Subcutaneous abdominal adipose tissue (tissue), 5 donors: ENCODE measurements at regions not wholly inside any gene's neighbourhood (a gene's known extent, or its start where the extent isn't known, plus 50 kb on each side); places are given as distances from the start of the nearest gene placed in this dataset.

Experiments
- H3K27ac ChIP-seq: one replicate; pipeline ENCODE4 v1.7.0; 2013; ENCODE audit warnings: low read depth, mild to moderate bottlenecking, inconsistent platforms, low read length, moderate library complexity
- H3K27me3 ChIP-seq, 5 donors: one replicate each; pipeline ENCODE4 v1.7.0; 2013; ENCODE audit warnings: low read length in 5 of 5, inconsistent platforms in 1 of 5; ENCODE audit not compliant: control insufficient read depth in 5 of 5, insufficient read depth in 4 of 5
- H3K36me3 ChIP-seq, 5 donors: one replicate each; pipeline ENCODE4 v1.7.0; 2013; ENCODE audit warnings: low read length in 5 of 5; ENCODE audit not compliant: control insufficient read depth in 5 of 5, insufficient read depth in 5 of 5
- H3K4me1 ChIP-seq, 5 donors: one replicate each; pipeline ENCODE4 v1.7.0; 2013; ENCODE audit warnings: low read length in 5 of 5, mild to moderate bottlenecking in 3 of 5, moderate library complexity in 1 of 5; ENCODE audit not compliant: control insufficient read depth in 5 of 5, insufficient read depth in 5 of 5
- H3K4me3 ChIP-seq, 5 donors: one replicate each; pipeline ENCODE4 v1.7.0; 2013; ENCODE audit warnings: low read length in 5 of 5, low read depth in 1 of 5
- H3K9ac ChIP-seq, 5 donors: one replicate each; pipeline ENCODE4 v1.7.0; 2013; ENCODE audit warnings: low read length in 5 of 5, mild to moderate bottlenecking in 4 of 5, moderate library complexity in 3 of 5
- H3K9me3 ChIP-seq, 5 donors: one replicate each; pipeline ENCODE4 v1.7.0; 2013; ENCODE audit warnings: low read length in 5 of 5; ENCODE audit not compliant: control insufficient read depth in 5 of 5
- donor health status: healthy.
- donor health status: healthy.
- donor health status: healthy.
- donor health status: healthy.
- donor health status: healthy.

DNA sequence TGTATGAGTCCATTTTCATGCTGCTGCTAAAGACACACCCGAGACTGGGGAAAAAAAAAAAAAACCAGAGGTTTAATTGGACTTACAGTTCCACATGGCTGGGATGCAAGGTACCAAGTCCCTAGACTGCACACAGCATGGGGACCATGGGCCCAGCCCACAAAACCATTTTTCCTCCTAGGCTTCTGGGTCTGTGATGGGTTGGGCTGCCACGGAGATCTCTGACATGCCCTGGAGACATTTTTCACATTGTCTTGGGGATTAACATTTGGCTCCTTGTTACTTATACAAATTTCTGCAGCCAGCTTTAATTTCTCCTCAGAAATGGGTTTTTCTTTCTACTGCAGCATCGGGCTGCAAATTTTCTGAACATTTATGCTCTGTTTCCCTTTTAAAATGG lies 340.3 kb upstream of the NUDT12 start:
- H3K27me3 ChIP-seq: no peaks in the 10 kb centered on the region
- H3K9me3 ChIP-seq: no peaks in the 10 kb centered on the region
- H3K4me3 ChIP-seq: no peak overlapping the region
- H3K36me3 ChIP-seq: no peaks in the 10 kb centered on the region
- no peaks in the 10 kb centered on the region for H3K4me1 ChIP-seq
- no peak overlapping the region for H3K27ac ChIP-seq
- H3K9ac ChIP-seq: no peak overlapping the region

GRCh38 chr5:103901885-103902284 lies 339.3 kb upstream of the NUDT12 start:
- Histone ChIP-seq H3K4me3 (no peak overlapping the region), H3K36me3 (no peaks in the 10 kb centered on the region), H3K4me1 (no peaks in the 10 kb centered on the region), H3K27ac (no peak overlapping the region), H3K27me3 (no peaks in the 10 kb centered on the region), H3K9ac (no peak overlapping the region), H3K9me3 (no peaks in the 10 kb centered on the region)

DNA sequence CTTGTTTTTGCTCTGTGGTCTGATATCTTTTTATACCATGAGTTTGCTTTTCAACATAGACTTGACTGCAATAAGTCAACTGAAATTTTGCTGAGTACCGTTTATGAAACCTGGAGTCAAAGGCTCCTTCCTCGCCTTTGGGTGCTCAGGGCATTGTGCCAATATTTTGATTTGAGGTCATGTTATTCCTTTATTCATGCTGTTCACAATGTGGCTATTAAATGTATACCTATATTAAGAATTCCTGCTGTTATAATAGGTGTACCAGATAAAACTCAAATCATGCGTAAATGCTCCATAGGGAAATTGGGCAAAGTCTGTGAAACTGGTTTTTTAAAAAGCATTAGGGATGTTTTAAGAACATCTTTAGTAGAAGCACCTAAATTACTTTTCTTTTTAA lies 334.0 kb upstream of the NUDT12 start:
- H3K9me3 ChIP-seq: no peaks in the 10 kb centered on the region
- no peaks in the 10 kb centered on the region for H3K36me3 ChIP-seq
- no peak overlapping the region for H3K9ac ChIP-seq
- no peaks in the 10 kb centered on the region for H3K4me1 ChIP-seq
- no peak overlapping the region for H3K27ac ChIP-seq
- H3K4me3 ChIP-seq: no peak overlapping the region
- H3K27me3 ChIP-seq: no peaks in the 10 kb centered on the region

GRCh38 chr5:103895738-103896137 lies 333.1 kb upstream of the NUDT12 start:
- Histone ChIP-seq H3K27me3 (no peaks in the 10 kb centered on the region), H3K9me3 (no peaks in the 10 kb centered on the region), H3K36me3 (no peaks in the 10 kb centered on the region), H3K27ac (no peak overlapping the region), H3K9ac (no peak overlapping the region), H3K4me1 (no peaks in the 10 kb centered on the region), H3K4me3 (no peak overlapping the region)

- no peak overlapping the region for H3K4me3 ChIP-seq
- no peaks in the 10 kb centered on the region for H3K4me1 ChIP-seq
- no peak overlapping the region for H3K9ac ChIP-seq
- H3K27me3 ChIP-seq: no peaks in the 10 kb centered on the region
- no peaks in the 10 kb centered on the region for H3K9me3 ChIP-seq
- no peak overlapping the region for H3K27ac ChIP-seq
- no peaks in the 10 kb centered on the region for H3K36me3 ChIP-seq
Observed at GRCh38 chr5:103894882-103895281, 332.3 kb upstream of the NUDT12 start.

DNA sequence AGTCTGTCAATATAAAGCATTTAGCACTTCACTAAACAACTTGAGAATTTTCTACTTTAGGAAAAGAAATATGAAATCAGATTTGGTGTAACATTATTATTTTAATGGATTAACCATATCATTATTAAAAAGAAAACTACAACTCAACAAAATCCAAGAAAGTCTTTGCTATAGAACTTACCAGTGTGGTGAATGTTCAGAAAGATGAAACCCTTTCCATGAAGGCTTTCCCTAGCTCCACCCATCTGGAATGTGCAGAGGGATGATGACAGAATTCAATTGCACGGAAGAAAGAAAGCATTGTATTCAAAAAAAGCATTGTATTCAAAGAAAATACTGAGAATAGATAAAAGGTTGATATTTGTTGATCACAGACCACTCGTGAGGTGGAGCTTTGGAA lies 328.6 kb upstream of the NUDT12 start:
- Histone ChIP-seq H3K4me3 (no peak overlapping the region), H3K4me1 (no peaks in the 10 kb centered on the region), H3K36me3 (no peaks in the 10 kb centered on the region), H3K9ac (no peak overlapping the region), H3K27me3 (no peaks in the 10 kb centered on the region), H3K27ac (no peak overlapping the region), H3K9me3 (no peaks in the 10 kb centered on the region)

- H3K27ac ChIP-seq: no peak overlapping the region
- no peaks in the 10 kb centered on the region for H3K4me1 ChIP-seq
- H3K27me3 ChIP-seq: no peaks in the 10 kb centered on the region
- H3K9ac ChIP-seq: no peak overlapping the region
- no peaks in the 10 kb centered on the region for H3K9me3 ChIP-seq
- H3K4me3 ChIP-seq: no peak overlapping the region
- no peaks in the 10 kb centered on the region for H3K36me3 ChIP-seq
Observed at GRCh38 chr5:103890313-103890712, 327.7 kb upstream of the NUDT12 start.

DNA sequence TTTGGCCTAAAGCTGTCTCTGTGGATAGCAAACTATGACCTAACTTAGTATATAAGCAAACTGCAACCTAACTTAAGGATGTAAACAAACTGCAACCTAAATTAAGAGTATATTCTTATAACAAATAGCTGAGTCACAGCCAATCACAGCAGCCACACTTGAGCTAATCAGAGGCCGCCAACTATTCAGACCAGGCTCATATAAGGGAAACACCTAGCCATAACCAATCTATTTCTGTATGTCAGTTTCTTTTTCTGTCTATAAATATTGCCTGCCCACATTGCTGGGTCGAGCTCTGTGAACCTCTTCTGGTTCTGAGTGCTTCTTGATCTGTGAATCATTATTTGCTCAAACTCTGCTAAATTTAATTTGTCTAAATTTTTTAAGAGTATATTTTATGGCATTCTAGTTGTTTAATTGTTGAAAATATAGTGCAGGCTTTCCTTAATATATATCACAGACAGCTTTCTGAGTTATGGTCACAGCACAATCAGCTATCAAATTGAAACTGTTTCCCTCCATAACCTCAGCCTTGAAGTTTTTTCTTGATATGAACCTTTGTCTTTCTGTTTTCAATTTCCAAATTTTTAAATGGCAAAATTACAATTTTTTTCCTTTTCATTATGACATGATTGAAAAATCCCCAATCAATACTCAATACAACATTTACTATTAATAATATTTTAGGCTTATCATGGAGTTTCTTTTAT lies 327.1 kb upstream of the NUDT12 start:
- Histone ChIP-seq H3K4me1 (no peaks in the 10 kb centered on the region), H3K27ac (no peak overlapping the region), H3K9ac (no peak overlapping the region)

GRCh38 chr5:103886826-103887225 lies 324.2 kb upstream of the NUDT12 start:
- H3K27ac ChIP-seq: no peak overlapping the region
- no peak overlapping the region for H3K9ac ChIP-seq
- H3K4me3 ChIP-seq: no peak overlapping the region
- no peaks in the 10 kb centered on the region for H3K9me3 ChIP-seq
- no peaks in the 10 kb centered on the region for H3K4me1 ChIP-seq
- no peaks in the 10 kb centered on the region for H3K27me3 ChIP-seq
- no peaks in the 10 kb centered on the region for H3K36me3 ChIP-seq

More for the DNA sequence above, 327.1 kb upstream of the NUDT12 start:
- Histone ChIP-seq H3K9me3 (no peaks in the 10 kb centered on the region), H3K4me3 (no peak overlapping the region), H3K36me3 (no peaks in the 10 kb centered on the region), H3K27me3 (no peaks in the 10 kb centered on the region)

DNA sequence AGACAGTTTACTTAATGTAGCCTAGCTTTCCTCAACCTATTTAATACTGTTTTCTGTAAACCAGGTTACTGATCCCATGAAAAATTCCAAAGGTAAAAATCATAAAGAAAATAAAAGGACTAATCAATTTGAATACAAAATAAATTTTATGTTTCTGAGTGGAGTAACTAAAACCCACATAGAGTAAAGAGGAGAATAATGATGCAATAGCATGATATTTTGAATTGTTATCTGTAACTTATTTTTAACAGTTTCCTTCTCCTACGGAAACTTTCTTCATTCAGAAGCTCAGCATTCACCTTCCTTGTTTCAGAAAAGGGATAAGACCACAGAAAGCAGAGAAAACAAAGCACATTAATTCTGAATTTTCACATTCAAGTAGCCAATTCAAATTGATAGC lies 320.6 kb upstream of the NUDT12 start:
- H3K4me1 ChIP-seq: no peaks in the 10 kb centered on the region
- H3K4me3 ChIP-seq: no peak overlapping the region
- no peak overlapping the region for H3K27ac ChIP-seq
- H3K9ac ChIP-seq: no peak overlapping the region
- H3K9me3 ChIP-seq: no peaks in the 10 kb centered on the region
- no peaks in the 10 kb centered on the region for H3K27me3 ChIP-seq
- H3K36me3 ChIP-seq: no peaks in the 10 kb centered on the region

- H3K4me3 ChIP-seq: no peak overlapping the region
- H3K36me3 ChIP-seq: no peaks in the 10 kb centered on the region
- H3K9me3 ChIP-seq: no peaks in the 10 kb centered on the region
- H3K27me3 ChIP-seq: no peaks in the 10 kb centered on the region
- H3K4me1 ChIP-seq: no peaks in the 10 kb centered on the region
- no peak overlapping the region for H3K27ac ChIP-seq
- no peak overlapping the region for H3K9ac ChIP-seq
Observed at GRCh38 chr5:103881560-103881959, 319.0 kb upstream of the NUDT12 start.
